ENCODE measurements at regions not wholly inside any gene's neighbourhood (a gene's known extent, or its start where the extent isn't known, plus 50 kb on each side); places are given as distances from the start of the nearest gene placed in this dataset.

DNA sequence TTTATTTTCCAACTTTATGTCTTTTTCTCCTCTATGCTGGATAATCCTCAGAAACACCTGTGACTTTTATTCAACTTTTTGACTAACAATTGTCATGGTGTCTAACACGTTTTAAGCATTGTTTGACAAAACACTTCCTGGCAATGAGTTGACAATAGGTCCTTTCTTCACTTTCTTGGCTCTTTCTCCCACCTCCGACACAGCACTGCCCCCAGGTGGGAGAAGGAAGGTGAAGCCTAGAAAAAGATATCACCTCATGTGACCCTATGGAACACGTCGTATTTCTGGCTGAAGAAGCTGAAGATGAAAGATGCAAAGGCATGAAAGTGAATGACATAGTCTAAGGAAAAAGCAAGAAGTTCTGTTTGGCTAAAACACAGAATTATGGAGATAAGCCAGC is 430.0 kb downstream of the ETNK1 start:
- Histone ChIP-seq H3K4ac (ENCODE audit: low read depth, low read length) (no peak overlapping the region), H3K9me3 (ENCODE audit: control insufficient read depth, low read depth, low read length) (no peaks in the 10 kb centered on the region), H4K20me1 (ENCODE audit: control insufficient read depth, insufficient read depth, insufficient read length) (no peaks in the 10 kb centered on the region), H2AK5ac (ENCODE audit: insufficient read length, low read length) (no peak overlapping the region), H3K27me3 (ENCODE audit: insufficient read depth, low read length) (no peaks in the 10 kb centered on the region), H2BK120ac (ENCODE audit: low read depth, low read length, poor library complexity, severe bottlenecking) (no peak overlapping the region), H4K8ac (replicated peaks; ENCODE audit: insufficient read length, low read depth, low read length) (no peak overlapping the region), H2BK5ac (ENCODE audit: insufficient read length, low read length) (no peak overlapping the region), H3K4me2 (ENCODE audit: insufficient read depth, insufficient read length, low read length) (no peak overlapping the region), H2AFZ (ENCODE audit: low read length) (no peak overlapping the region), H3K27ac (ENCODE audit: insufficient read length, low read depth, low read length) (no peak overlapping the region), H4K91ac (ENCODE audit: insufficient read length, low read depth, low read length) (no peak overlapping the region), H2BK20ac (ENCODE audit: low read depth, low read length, poor library complexity, severe bottlenecking) (no peak overlapping the region), H3T11ph (ENCODE audit: low read length) (no peak overlapping the region), H2BK12ac (ENCODE audit: insufficient read length, low read depth, low read length) (no peak overlapping the region), H3K23ac (ENCODE audit: insufficient read length, low read depth, low read length) (no peak overlapping the region), H3K4me1 (ENCODE audit: insufficient read depth, low read length) (no peaks in the 10 kb centered on the region), H4K5ac (ENCODE audit: insufficient read length, low read depth, low read length) (no peak overlapping the region), H3K79me1 (ENCODE audit: insufficient read depth, low read depth, low read length, poor library complexity, severe bottlenecking) (no peaks in the 10 kb centered on the region), H3K18ac (ENCODE audit: insufficient read length, low read depth, low read length) (no peak overlapping the region), H2BK15ac (ENCODE audit: low read depth, low read length) (no peak overlapping the region), H3K56ac (ENCODE audit: insufficient read length, low read depth, low read length) (no peak overlapping the region), H3K9ac (ENCODE audit: extremely low read depth, insufficient read length, low read length) (no peak overlapping the region), H3K23me2 (ENCODE audit: insufficient read length, low read depth, low read length, poor library complexity, severe bottlenecking) (no peaks in the 10 kb centered on the region), H3K14ac (ENCODE audit: insufficient read depth, low read length) (no peak overlapping the region), H3K79me2 (ENCODE audit: insufficient read depth, low read length) (no peaks in the 10 kb centered on the region)
- no CpG with 5 or more reads among the region's 4 CpGs for WGBS (ENCODE audit: extremely low coverage, insufficient read length, low lambda C conversion rate)
- no peaks in the 10 kb centered on the region for H3K4me1 Mint-ChIP-seq
- no peaks in the 10 kb centered on the region for H3K27me3 Mint-ChIP-seq (ENCODE audit: low read depth)
- TF ChIP-seq, protein P1, sequence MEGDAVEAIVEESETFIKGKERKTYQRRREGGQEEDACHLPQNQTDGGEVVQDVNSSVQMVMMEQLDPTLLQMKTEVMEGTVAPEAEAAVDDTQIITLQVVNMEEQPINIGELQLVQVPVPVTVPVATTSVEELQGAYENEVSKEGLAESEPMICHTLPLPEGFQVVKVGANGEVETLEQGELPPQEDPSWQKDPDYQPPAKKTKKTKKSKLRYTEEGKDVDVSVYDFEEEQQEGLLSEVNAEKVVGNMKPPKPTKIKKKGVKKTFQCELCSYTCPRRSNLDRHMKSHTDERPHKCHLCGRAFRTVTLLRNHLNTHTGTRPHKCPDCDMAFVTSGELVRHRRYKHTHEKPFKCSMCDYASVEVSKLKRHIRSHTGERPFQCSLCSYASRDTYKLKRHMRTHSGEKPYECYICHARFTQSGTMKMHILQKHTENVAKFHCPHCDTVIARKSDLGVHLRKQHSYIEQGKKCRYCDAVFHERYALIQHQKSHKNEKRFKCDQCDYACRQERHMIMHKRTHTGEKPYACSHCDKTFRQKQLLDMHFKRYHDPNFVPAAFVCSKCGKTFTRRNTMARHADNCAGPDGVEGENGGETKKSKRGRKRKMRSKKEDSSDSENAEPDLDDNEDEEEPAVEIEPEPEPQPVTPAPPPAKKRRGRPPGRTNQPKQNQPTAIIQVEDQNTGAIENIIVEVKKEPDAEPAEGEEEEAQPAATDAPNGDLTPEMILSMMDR (conservative IDR thresholded peaks at IDR 0.05): peak; percentile 92
- peak; percentile 74 for DNase-seq
- peaks cover 0 to 4% (median 0%) of the 10 kb centered on the region in 3 experiments; a peak in 1 of 7 replicates for H3K36me3 Mint-ChIP-seq (ENCODE audit: insufficient read depth in 1 of 3, low read depth in 3 of 3)
- H3K27ac Mint-ChIP-seq: no peak overlapping the region
- no peaks in the 10 kb centered on the region; a peak in 1 of 5 replicates for H3K9me3 Mint-ChIP-seq
- H3K4me3 Mint-ChIP-seq: no peak overlapping the region
